ENCODE measurements at regions not wholly inside any gene's neighbourhood (a gene's known extent, or its start where the extent isn't known, plus 50 kb on each side); places are given as distances from the start of the nearest gene placed in this dataset.

DNA sequence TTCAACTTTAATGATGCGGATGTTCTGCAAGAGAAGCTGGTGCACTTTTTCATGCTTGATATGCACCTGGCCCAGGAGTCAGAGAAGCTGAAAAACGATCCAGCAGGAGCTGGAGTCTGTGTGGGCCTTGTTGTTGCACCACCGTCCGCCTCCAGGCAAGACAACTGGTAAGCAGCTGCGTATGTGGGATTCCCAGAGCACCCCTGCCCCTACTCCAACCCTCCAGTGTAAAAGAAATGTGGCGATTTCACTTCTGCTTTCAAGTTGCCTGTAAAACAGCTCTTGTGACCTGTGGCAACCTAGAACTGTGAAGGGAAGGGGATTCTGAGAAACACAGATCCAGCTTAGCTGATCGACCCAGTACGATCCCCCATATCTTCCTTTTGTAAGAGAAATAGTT is 154.1 kb upstream of the PELI2 start:
- Mint-ChIP-seq H3K27ac (no peak overlapping the region), H3K4me3 (no peak overlapping the region), H3K9me3 (no peaks in the 10 kb centered on the region), H3K4me1 (no peaks in the 10 kb centered on the region), H3K36me3 (no peaks in the 10 kb centered on the region), H3K27me3 (peaks cover 21% of the 10 kb centered on the region)
- no peak for DNase-seq

DNA sequence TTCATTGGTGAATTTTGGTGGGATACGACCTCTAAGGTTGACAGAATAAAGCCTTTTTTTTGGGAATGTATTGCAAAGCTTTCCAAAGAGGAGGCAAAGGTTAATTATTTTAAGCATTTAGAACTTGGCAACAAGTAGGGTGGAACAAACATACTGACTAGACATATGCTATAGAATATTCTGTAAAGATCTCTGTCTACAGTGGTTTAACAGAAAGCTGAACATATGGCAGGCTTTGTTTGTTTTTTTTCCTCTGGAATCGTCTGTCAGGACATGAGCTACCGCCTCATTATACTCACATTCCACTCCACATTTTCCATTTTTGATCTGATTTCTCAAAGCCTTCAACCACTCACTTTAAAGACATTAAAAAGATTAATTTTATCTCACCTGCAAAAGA is 153.4 kb upstream of the PELI2 start:
- Mint-ChIP-seq H3K4me1 (no peaks in the 10 kb centered on the region), H3K36me3 (no peaks in the 10 kb centered on the region), H3K27me3 (peaks cover 19% of the 10 kb centered on the region), H3K27ac (no peak overlapping the region), H3K9me3 (no peaks in the 10 kb centered on the region), H3K4me3 (no peak overlapping the region)
- DNase-seq: no peak

DNA sequence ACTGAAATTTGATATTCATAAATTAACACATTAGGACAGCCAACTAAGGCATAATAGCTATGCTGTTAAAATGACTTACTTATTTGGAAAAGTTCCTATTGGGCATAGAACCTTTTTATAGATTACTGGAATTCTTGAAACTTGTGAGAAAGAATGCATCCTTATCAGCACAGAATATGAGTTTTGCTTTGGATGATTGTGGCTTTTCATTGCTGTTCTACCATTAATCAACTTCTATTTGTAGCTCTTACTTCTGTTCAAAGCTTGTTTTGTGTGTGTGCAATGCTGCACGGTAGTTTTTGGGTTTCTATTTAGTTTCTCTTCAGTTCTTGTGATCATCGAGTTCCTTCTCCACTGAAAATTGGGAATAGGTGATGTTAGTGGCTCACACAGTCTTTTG is 152.4 kb upstream of the PELI2 start:
- Mint-ChIP-seq H3K36me3 (no peaks in the 10 kb centered on the region), H3K4me1 (no peaks in the 10 kb centered on the region), H3K27ac (no peak overlapping the region), H3K27me3 (peaks cover 13% of the 10 kb centered on the region), H3K9me3 (no peaks in the 10 kb centered on the region), H3K4me3 (no peak overlapping the region)
- DNase-seq: no peak

DNA sequence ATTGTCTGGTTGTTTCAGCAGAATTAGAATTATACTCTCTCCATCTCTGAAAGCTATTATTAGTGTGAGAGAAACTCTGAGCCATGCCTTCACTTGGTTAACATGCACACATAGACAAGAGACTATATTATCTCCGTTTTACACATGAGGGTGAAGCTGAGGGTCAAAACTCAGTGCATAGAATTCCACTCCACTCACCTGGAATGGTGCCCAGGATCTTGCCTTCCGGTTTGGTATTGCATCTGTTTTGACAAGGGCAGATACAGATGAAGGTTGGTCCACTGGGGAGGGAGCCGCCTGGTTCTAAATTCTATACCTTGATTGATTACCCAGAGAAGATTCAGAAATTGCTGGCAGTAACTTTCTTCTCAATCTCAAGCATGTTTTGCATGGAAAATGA is 149.5 kb upstream of the PELI2 start:
- H3K4me3 Mint-ChIP-seq: no peak overlapping the region
- no peak for DNase-seq
- H3K27me3 Mint-ChIP-seq: peaks cover 19% of the 10 kb centered on the region
- H3K9me3 Mint-ChIP-seq: no peaks in the 10 kb centered on the region
- H3K27ac Mint-ChIP-seq: no peak overlapping the region
- H3K36me3 Mint-ChIP-seq: no peaks in the 10 kb centered on the region
- H3K4me1 Mint-ChIP-seq: no peaks in the 10 kb centered on the region

DNA sequence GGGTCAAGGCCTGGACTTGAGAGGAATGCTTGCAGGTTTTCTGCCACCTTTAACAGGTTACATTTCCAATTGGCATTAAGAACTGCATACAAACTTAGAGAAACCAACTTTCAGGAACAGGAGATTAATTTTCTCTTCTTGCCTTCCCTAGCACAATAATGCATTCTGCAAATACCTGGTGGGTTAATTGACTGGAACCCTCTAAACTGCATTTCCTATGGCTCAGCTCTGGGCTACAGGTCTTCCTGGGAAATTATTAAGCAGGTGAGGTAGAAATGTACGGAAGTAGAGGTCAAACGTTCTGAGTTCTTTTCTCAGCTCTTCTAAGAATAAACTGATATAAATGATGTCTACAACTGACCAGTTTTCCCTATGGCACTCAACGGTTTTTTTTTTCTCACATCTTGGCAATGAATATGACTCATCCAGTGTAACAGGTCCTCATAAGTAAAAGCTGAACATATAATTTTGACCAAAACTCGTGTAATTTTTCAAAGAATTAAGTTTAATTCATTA is 144.9 kb upstream of the PELI2 start:
- DNase-seq: no peak
- H3K27ac Mint-ChIP-seq: no peak overlapping the region
- H3K4me1 Mint-ChIP-seq: no peaks in the 10 kb centered on the region
- H3K36me3 Mint-ChIP-seq: no peaks in the 10 kb centered on the region
- no peaks in the 10 kb centered on the region for H3K9me3 Mint-ChIP-seq
- H3K27me3 Mint-ChIP-seq: peaks cover 13% of the 10 kb centered on the region
- no peak overlapping the region for H3K4me3 Mint-ChIP-seq

DNA sequence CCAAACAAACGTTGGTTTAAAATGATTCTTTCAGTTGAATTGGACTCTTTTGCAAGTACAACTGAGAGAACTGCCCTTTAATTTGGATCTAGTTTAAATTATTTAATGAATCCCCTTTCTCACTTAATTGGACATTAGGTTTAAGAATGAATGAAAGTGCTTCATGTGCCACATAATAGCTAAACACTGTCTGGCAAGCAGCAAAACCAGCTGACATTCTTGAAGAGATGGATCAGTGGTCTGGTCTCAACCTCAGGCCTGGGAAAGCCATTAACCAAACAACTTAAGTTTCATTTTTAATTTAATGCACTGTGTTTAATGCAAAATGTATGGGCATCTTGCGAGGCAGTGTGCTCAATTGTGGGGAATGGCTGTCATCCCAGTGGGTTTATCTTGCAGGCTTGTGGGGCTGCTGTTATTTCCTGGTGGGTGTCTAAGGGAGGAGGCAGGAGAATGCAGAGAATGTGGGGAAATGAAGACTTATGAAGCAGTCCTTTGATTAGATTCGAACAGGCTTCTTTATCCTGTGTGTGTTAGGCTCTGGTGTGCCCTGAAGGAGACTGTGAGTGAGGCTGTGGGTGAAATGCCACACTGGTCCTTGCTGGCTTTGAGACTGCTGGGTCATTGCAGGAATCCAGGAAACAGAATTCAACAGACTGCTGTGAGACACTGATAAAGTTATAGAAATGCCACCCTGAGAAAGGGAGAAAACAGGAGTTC is 144.1 kb upstream of the PELI2 start:
- Mint-ChIP-seq H3K9me3 (no peaks in the 10 kb centered on the region), H3K4me3 (no peak overlapping the region), H3K36me3 (no peaks in the 10 kb centered on the region), H3K27ac (no peak overlapping the region), H3K4me1 (no peaks in the 10 kb centered on the region), H3K27me3 (peaks cover 12% of the 10 kb centered on the region)
- DNase-seq: no peak

DNA sequence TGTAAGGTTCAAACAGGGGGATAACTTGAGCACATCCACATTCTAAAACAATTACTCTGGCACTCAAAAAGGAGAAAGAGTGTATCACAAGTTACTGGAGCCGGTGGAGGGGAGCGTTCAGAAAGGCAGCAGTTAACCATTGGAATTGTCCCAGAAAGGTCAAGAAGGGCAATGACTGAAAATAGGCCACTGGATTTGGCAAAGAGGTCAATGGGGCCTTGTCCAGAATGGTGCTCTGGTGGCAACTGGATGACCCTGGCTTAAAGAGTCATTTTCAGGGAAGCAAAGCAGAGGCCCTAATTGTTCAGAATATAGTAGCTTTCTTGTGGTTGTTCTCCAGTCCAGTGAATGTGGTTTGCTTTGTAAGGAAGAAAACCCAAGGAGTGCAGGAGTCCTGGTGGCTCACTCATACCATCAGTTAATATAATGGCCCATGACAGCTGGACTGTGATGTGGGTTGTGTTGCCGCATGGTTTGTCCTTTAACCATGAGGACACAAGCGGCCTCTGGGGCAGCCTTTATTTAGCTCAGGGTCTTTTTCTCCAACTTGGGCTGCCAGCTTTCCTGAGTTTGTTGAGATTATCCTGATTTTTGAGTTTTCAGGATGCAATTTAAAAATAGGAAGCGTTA is 142.8 kb upstream of the PELI2 start:
- Mint-ChIP-seq H3K27ac (no peak overlapping the region), H3K4me3 (no peak overlapping the region), H3K36me3 (no peaks in the 10 kb centered on the region), H3K9me3 (peaks cover 1% of the 10 kb centered on the region), H3K27me3 (peaks cover 8% of the 10 kb centered on the region), H3K4me1 (no peaks in the 10 kb centered on the region)
- DNase-seq: no peak

DNA sequence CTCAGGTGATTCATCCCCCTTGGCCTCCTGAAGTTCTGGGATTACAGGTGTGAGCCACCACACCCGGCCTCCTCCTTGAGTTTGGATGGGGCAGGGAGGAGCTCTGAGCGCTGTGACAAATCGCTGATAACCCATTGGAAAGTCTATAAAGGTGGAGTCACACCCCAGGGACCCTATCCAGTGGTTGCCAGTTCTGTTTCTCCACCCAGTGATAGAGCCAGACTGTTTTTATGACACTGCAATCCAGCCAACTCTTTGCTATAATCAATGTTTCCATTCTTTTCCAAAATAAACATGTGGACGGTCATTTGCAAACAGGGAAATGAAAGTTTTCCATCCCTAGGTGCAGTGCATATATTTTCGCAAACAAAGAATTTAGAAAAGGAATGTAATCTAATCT is 142.0 kb upstream of the PELI2 start:
- Mint-ChIP-seq H3K27ac (no peak overlapping the region), H3K9me3 (peaks cover 3% of the 10 kb centered on the region), H3K4me1 (peaks cover 2% of the 10 kb centered on the region), H3K27me3 (peaks cover 6% of the 10 kb centered on the region), H3K4me3 (no peak overlapping the region), H3K36me3 (no peaks in the 10 kb centered on the region)
- DNase-seq: no peak

DNA sequence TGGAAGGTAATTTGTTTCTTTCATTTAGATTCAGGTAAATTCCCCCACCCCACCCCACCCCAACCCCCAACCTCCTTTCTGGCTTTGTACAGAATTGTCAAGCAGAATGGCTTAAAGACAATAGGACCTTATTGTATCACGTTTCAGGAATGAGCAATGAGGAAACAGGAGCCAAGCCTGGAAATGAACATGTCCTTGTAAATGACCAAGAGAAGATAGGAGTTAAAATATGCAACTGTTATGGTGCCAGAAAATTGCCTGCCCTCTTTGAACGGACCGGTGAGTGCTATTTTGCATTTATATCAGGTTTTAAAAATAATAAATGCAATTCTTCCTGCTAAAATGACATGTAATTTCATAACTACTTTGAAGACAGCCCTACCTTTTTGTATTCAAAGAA is 141.6 kb upstream of the PELI2 start:
- no peak overlapping the region for H3K27ac Mint-ChIP-seq
- H3K9me3 Mint-ChIP-seq: peaks cover 7% of the 10 kb centered on the region
- peaks cover 3% of the 10 kb centered on the region for H3K27me3 Mint-ChIP-seq
- H3K4me3 Mint-ChIP-seq: no peak overlapping the region
- DNase-seq: no peak
- peaks cover 3% of the 10 kb centered on the region for H3K4me1 Mint-ChIP-seq
- H3K36me3 Mint-ChIP-seq: no peaks in the 10 kb centered on the region

DNA sequence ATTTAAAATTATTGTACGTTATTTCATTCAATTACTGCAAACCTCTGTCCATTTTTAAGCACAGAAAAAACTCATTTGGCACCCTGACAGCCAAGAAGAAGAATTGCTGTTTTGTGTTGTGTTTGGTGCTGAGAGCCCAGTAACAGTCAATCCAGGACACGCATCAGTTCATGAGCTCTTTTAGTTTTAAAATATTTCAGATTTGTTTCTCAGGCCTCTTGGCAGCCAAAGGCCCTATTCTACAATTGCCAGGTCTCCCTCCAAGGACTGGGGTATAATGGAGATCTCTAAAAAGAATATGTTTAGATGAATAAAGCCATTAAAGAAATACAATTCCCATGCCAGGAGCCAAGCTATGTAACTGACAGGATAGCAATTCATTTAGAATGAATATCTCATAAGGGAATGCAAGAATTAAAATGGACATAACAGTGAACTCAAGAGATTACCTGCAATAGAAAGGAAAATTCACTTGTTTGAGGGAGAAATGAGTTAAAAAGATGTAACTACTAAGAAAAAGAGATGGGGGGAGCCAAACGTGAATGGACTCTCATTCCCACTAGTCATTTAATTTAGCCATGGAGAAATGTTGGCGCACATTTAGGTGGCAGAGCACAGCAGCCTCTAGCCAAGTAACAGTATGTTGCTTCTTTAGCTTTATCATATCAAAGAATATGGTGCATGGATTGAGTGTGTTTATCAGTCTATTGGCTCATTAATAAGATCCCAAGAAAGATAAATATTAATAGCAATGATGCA is 140.6 kb upstream of the PELI2 start:
- H3K27me3 Mint-ChIP-seq: peaks cover 4% of the 10 kb centered on the region
- H3K27ac Mint-ChIP-seq: no peak overlapping the region
- no peak for DNase-seq
- H3K36me3 Mint-ChIP-seq: no peaks in the 10 kb centered on the region
- peaks cover 7% of the 10 kb centered on the region for H3K9me3 Mint-ChIP-seq
- peaks cover 3% of the 10 kb centered on the region for H3K4me1 Mint-ChIP-seq
- H3K4me3 Mint-ChIP-seq: no peak overlapping the region

DNA sequence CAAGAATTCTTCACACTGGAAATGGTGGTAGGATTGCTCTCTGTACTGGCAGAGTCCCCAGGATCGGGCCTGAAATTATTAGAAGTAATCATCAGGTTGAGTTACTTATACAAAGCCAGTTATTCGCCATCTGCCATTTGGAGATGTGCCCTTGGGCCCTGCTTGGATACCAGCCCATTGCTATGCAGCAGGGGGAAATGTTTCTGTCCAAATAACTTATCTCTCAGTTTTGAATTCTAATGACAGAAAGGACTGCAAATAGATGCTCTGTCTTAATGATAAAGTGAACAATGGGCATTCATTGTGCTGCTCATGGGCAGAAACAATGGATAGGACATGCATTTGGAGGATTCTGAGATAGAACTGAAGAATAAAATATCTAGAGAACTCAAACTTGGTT is 139.1 kb upstream of the PELI2 start:
- H3K36me3 Mint-ChIP-seq: no peaks in the 10 kb centered on the region
- H3K4me1 Mint-ChIP-seq: peaks cover 3% of the 10 kb centered on the region
- H3K27me3 Mint-ChIP-seq: peaks cover 15% of the 10 kb centered on the region
- peaks cover 7% of the 10 kb centered on the region for H3K9me3 Mint-ChIP-seq
- DNase-seq: no peak
- H3K4me3 Mint-ChIP-seq: no peak overlapping the region
- no peak overlapping the region for H3K27ac Mint-ChIP-seq

DNA sequence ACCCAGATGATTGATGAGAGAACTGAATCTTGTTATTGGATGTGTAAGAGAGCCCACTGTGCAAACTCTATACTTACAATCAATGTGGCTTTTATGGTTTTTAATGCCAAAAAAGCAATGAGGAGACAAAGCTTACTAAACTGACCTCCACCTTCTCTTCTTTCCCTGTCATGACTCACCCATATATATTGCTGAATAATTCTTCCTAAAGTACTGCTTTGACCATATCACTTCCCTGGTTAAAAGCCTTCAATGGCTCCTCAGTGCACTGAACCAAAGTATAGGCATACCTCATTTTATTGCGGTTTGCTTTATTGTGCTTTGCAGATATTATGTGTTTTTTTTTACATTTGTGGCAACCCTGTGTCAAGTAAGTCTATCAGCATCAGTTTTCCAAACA is 138.4 kb upstream of the PELI2 start:
- H3K36me3 Mint-ChIP-seq: no peaks in the 10 kb centered on the region
- no peak for DNase-seq
- H3K4me3 Mint-ChIP-seq: no peak overlapping the region
- no peak overlapping the region for H3K27ac Mint-ChIP-seq
- H3K27me3 Mint-ChIP-seq: peaks cover 22% of the 10 kb centered on the region
- H3K4me1 Mint-ChIP-seq: peaks cover 3% of the 10 kb centered on the region
- peaks cover 7% of the 10 kb centered on the region for H3K9me3 Mint-ChIP-seq

DNA sequence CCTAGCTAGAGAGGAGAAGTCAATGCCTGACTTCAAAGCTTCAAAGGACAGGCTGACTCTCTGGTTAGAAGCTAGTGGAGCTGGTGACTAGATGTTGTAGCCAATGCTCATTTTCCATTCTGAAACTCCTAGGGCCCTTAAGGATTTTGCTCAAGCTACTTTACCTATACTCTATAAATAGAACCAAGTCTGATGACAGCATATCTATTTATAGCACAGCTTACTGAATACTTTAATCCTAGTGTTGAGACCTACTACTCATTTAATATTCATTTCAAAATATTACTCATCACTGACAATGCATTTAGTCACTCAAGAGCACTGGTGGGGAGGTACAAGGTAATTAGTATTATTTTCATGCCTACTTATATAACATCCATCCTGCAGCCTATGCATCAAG is 137.2 kb upstream of the PELI2 start:
- no peak for DNase-seq
- Mint-ChIP-seq H3K4me1 (peaks cover 3% of the 10 kb centered on the region), H3K27me3 (peaks cover 30% of the 10 kb centered on the region), H3K27ac (no peak overlapping the region), H3K4me3 (no peak overlapping the region), H3K9me3 (peaks cover 7% of the 10 kb centered on the region), H3K36me3 (no peaks in the 10 kb centered on the region)

DNA sequence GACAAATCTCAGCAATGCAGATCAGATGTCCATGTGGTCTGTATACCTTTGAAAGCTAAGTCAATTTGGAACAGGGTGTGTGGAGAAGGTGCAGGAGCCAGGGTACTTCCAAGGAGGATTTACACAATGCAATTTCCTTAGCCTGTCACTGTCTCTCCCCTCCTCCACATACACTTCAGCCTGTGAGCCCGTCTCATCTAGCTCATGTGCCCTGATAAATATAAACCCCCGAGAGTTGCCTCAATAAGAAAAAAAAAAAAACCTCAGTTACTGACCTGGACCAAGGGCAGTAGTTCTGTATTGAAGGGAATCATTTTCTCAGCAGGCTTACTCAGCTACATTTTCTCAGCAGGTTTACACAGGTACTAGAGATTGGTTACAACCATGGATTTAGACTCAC is 132.1 kb upstream of the PELI2 start:
- Mint-ChIP-seq H3K9me3 (peaks cover 4% of the 10 kb centered on the region), H3K4me3 (no peak overlapping the region), H3K36me3 (no peaks in the 10 kb centered on the region), H3K27ac (no peak overlapping the region), H3K27me3 (peaks cover 35% of the 10 kb centered on the region), H3K4me1 (peaks cover 2% of the 10 kb centered on the region)
- no peak for DNase-seq

DNA sequence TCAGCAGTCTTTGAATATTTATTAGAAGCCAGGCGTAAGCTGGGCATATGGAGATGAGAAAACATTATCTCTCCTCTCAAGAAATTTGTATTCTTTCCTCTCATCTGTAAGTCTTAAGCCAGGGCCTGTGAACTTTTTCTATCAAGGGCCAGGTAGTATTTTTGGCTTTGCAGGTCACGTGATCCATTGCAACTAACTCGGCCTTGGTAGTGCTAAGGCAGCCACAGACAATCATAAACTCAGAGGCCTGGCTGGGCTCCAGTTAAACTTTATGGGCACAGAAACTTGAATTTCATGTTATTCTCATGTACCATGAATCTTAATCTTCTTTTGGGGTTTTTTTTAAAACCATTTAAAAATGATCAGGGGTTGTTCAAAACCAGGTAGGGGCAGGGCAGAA is 117.4 kb upstream of the PELI2 start:
- Mint-ChIP-seq H3K9me3 (peaks cover 21% of the 10 kb centered on the region), H3K36me3 (peaks cover 3% of the 10 kb centered on the region), H3K27ac (no peak overlapping the region), H3K27me3 (peaks cover 86% of the 10 kb centered on the region), H3K4me3 (no peak overlapping the region), H3K4me1 (peaks cover 37% of the 10 kb centered on the region)
- no peak for DNase-seq
